Nephron progenitor cell (in vitro differentiated cells): ENCODE measurements at regions not wholly inside any gene's neighbourhood (a gene's known extent, or its start where the extent isn't known, plus 50 kb on each side); places are given as distances from the start of the nearest gene placed in this dataset.

Source experiments
- DNase-seq: peaks from one replicate; pipeline ENCODE4 v3.0.0; 2021
- H3K27ac Mint-ChIP-seq: 2 replicates; pipeline ENCODE4 v1.8.0; 2021; ENCODE audit warnings: mild to moderate bottlenecking, moderate library complexity, mixed read lengths
- H3K27me3 Mint-ChIP-seq: 2 replicates; pipeline ENCODE4 v1.8.0; 2021; ENCODE audit warnings: mild to moderate bottlenecking, low read depth, mixed read lengths; ENCODE audit not compliant: poor library complexity
- H3K36me3 Mint-ChIP-seq: 2 replicates; pipeline ENCODE4 v1.8.0; 2021; ENCODE audit warnings: low read depth, mixed read lengths
- H3K4me1 Mint-ChIP-seq: 2 replicates; pipeline ENCODE4 v1.8.0; 2021; ENCODE audit warnings: mixed read lengths
- H3K4me3 Mint-ChIP-seq: 2 replicates; pipeline ENCODE4 v1.8.0; 2021; ENCODE audit warnings: mild to moderate bottlenecking, moderate library complexity, mixed read lengths
- H3K9me3 Mint-ChIP-seq: 2 replicates; pipeline ENCODE4 v1.8.0; 2021; ENCODE audit warnings: mild to moderate bottlenecking, moderate library complexity, mixed read lengths
- CTCF ChIP-seq: fragments of 200-600 bp; sonication (generic); IDR thresholded peaks from 2 replicates; pipeline ENCODE4 v1.5.0; 2021; ENCODE audit warnings: antibody characterized with exemption

GRCh38 chr17:34204402-34204801 is 50.7 kb upstream of the CCL2 start:
- no peak for TF ChIP-seq CTCF
- no peaks in the 10 kb centered on the region for H3K9me3 Mint-ChIP-seq
- DNase-seq: no peak
- no peak overlapping the region for H3K4me3 Mint-ChIP-seq
- no peaks in the 10 kb centered on the region for H3K4me1 Mint-ChIP-seq
- peaks cover 37% of the 10 kb centered on the region for H3K27me3 Mint-ChIP-seq
- H3K36me3 Mint-ChIP-seq: no peaks in the 10 kb centered on the region
- H3K27ac Mint-ChIP-seq: no peak overlapping the region
